ENCODE measurements at regions not wholly inside any gene's neighbourhood (a gene's known extent, or its start where the extent isn't known, plus 50 kb on each side); places are given as distances from the start of the nearest gene placed in this dataset.

DNA sequence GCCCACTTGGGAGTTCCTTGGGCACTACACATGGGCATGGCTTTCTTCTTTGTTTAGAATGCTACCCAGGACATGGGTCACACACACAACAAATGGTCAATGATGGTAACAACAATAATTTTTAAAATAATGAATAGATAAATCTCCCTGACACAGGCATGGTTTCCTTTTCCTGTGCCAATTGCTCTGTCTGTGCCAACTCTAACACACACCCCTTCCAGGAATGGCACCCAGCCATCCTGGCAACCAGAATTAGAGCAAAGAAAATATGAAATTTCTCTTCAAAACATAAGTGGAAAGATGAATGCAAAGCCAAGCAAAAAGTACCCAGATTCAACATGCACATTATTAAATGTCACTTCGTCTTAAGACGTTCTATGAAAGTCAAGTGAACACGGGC lies 104.9 kb upstream of the SOX5 start:
- H3K27ac Mint-ChIP-seq = no peak overlapping the region
- Histone ChIP-seq H3K4me3 (ENCODE audit: low read length) (no peak overlapping the region), H3K9me3 (ENCODE audit: control insufficient read depth, insufficient read depth, low read length) (no peaks in the 10 kb centered on the region), H3K27ac (ENCODE audit: low read length) (no peak overlapping the region), H3K36me3 (ENCODE audit: control insufficient read depth, insufficient read depth, low read length) (no peaks in the 10 kb centered on the region), H3K27me3 (ENCODE audit: control insufficient read depth, insufficient read depth, low read length) (no peaks in the 10 kb centered on the region), H3K4me1 (ENCODE audit: control insufficient read depth, insufficient read depth, low read length) (no peaks in the 10 kb centered on the region)
- no peak overlapping the region for H3K4me3 Mint-ChIP-seq
- no peaks in the 10 kb centered on the region for H3K27me3 Mint-ChIP-seq (ENCODE audit: low read depth in 2 of 2)
- intact Hi-C loops (cut with micrococcal nuclease) = no loop called here
- no peak for ATAC-seq
- no peaks in the 10 kb centered on the region for H3K36me3 Mint-ChIP-seq
- TF ChIP-seq, protein P1, sequence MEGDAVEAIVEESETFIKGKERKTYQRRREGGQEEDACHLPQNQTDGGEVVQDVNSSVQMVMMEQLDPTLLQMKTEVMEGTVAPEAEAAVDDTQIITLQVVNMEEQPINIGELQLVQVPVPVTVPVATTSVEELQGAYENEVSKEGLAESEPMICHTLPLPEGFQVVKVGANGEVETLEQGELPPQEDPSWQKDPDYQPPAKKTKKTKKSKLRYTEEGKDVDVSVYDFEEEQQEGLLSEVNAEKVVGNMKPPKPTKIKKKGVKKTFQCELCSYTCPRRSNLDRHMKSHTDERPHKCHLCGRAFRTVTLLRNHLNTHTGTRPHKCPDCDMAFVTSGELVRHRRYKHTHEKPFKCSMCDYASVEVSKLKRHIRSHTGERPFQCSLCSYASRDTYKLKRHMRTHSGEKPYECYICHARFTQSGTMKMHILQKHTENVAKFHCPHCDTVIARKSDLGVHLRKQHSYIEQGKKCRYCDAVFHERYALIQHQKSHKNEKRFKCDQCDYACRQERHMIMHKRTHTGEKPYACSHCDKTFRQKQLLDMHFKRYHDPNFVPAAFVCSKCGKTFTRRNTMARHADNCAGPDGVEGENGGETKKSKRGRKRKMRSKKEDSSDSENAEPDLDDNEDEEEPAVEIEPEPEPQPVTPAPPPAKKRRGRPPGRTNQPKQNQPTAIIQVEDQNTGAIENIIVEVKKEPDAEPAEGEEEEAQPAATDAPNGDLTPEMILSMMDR (IDR thresholded peaks at IDR 0.05) = no peak
- 100% methylated on average over 1 of the region's 3 CpGs for WGBS (ENCODE audit: insufficient coverage)
- peaks cover 4 to 11% of the 10 kb centered on the region in 2 donors for H3K9me3 Mint-ChIP-seq
- DNase-seq = no peak
- peaks cover 4 to 5% of the 10 kb centered on the region in 2 donors for H3K4me1 Mint-ChIP-seq

DNA sequence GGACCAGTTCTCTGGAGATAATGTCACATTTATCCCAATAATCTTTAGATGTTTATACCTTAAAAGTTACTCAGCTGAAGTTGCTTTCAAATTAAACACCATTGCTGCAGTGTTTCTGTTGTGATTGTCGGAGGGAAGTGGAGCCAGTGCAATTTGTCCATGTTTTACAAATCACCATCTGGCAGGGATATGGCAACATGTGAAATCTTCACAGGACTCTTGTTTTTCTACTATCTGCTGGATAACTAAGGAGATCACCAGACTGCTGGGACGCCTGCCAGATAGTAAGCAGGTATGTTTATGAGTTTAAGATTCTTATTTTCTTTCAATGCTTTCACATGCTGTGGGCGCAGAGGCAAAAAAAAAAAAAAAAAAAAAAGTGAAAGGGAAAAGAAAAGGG lies 100.3 kb upstream of the SOX5 start:
- Histone ChIP-seq H3K36me3 (ENCODE audit: control insufficient read depth, insufficient read depth, low read length) (no peaks in the 10 kb centered on the region), H3K9me3 (ENCODE audit: control insufficient read depth, insufficient read depth, low read length) (no peaks in the 10 kb centered on the region), H3K4me3 (ENCODE audit: low read length) (no peak overlapping the region), H3K27me3 (ENCODE audit: control insufficient read depth, insufficient read depth, low read length) (no peaks in the 10 kb centered on the region), H3K4me1 (ENCODE audit: control insufficient read depth, insufficient read depth, low read length) (no peaks in the 10 kb centered on the region), H3K27ac (ENCODE audit: low read length) (no peak overlapping the region)
- Mint-ChIP-seq H3K36me3 (no peaks in the 10 kb centered on the region), H3K9me3 (peaks cover 4 to 11% of the 10 kb centered on the region in 2 donors), H3K4me3 (no peak overlapping the region), H3K27me3 (ENCODE audit: low read depth in 2 of 2) (no peaks in the 10 kb centered on the region), H3K4me1 (peaks cover 13 to 17% of the 10 kb centered on the region in 2 donors), H3K27ac (no peak overlapping the region)
- TF ChIP-seq, protein P1 (IDR thresholded peaks at IDR 0.05) = no peak
- intact Hi-C loops (cut with micrococcal nuclease) = no loop called here
- WGBS (ENCODE audit: insufficient coverage) = 78% methylated on average over 3 of the region's 3 CpGs
- ATAC-seq = no peak
- no peak for DNase-seq

DNA sequence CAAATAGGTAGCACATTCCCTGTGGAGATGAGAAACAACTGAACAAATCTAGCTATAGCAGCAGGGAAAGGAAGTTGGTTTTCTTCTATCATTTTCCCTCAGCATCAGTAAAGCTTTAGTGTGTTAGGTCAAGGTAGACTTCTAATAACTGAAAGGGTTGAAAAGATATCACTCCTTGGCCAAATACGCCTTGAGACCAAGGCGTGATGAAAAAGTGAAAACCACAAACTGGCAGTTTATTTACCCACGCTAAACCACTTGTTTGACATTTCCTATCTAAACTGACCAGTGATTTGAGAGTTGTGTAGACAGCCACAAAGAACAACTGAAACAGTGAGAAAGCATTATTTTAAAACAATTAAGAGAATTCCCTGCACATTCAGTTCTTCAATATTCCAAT lies 99.6 kb upstream of the SOX5 start:
- Histone ChIP-seq H3K27ac (ENCODE audit: low read length) (no peak overlapping the region), H3K4me1 (ENCODE audit: control insufficient read depth, insufficient read depth, low read length) (no peaks in the 10 kb centered on the region), H3K27me3 (ENCODE audit: control insufficient read depth, insufficient read depth, low read length) (no peaks in the 10 kb centered on the region), H3K4me3 (ENCODE audit: low read length) (no peak overlapping the region), H3K9me3 (ENCODE audit: control insufficient read depth, insufficient read depth, low read length) (no peaks in the 10 kb centered on the region), H3K36me3 (ENCODE audit: control insufficient read depth, insufficient read depth, low read length) (no peaks in the 10 kb centered on the region)
- 30% methylated on average over 3 of the region's 3 CpGs for WGBS (ENCODE audit: insufficient coverage)
- intact Hi-C loops (cut with micrococcal nuclease) = no loop called here
- peaks cover 0 to 9% of the 10 kb centered on the region in 2 donors for H3K9me3 Mint-ChIP-seq
- ATAC-seq (no peak), DNase-seq (no peak)
- H3K4me3 Mint-ChIP-seq = no peak overlapping the region
- no peaks in the 10 kb centered on the region for H3K27me3 Mint-ChIP-seq (ENCODE audit: low read depth in 2 of 2)
- TF ChIP-seq, protein P1 (IDR thresholded peaks at IDR 0.05) = no peak
- H3K36me3 Mint-ChIP-seq = no peaks in the 10 kb centered on the region
- H3K27ac Mint-ChIP-seq = no peak overlapping the region
- peaks cover 13 to 17% of the 10 kb centered on the region in 2 donors for H3K4me1 Mint-ChIP-seq

DNA sequence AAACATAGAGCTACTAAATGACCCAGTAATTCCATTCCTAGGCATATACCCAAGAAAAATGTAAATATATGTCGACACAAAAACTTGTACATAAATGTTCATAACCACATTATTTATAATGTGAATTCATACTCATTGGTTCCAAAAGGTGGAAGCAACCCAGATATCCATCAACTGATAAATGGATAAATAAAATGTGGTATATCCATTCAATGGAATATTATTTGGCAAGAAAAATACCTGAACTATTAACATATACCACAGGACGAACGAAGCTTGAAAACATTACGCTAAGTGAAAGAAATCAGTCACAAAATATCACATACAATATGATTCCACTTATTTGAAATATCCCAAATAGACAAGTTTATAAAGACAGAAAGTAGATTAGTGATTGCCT lies 99.0 kb upstream of the SOX5 start:
- ATAC-seq (no peak), DNase-seq (no peak)
- Histone ChIP-seq H3K4me1 (ENCODE audit: control insufficient read depth, insufficient read depth, low read length) (no peaks in the 10 kb centered on the region), H3K36me3 (ENCODE audit: control insufficient read depth, insufficient read depth, low read length) (no peaks in the 10 kb centered on the region), H3K27me3 (ENCODE audit: control insufficient read depth, insufficient read depth, low read length) (no peaks in the 10 kb centered on the region), H3K9me3 (ENCODE audit: control insufficient read depth, insufficient read depth, low read length) (no peaks in the 10 kb centered on the region), H3K4me3 (ENCODE audit: low read length) (no peak overlapping the region), H3K27ac (ENCODE audit: low read length) (no peak overlapping the region)
- Mint-ChIP-seq H3K4me3 (no peak overlapping the region), H3K4me1 (peaks cover 13 to 17% of the 10 kb centered on the region in 2 donors), H3K27ac (no peak overlapping the region), H3K36me3 (no peaks in the 10 kb centered on the region), H3K9me3 (peaks cover 0 to 9% of the 10 kb centered on the region in 2 donors), H3K27me3 (ENCODE audit: low read depth in 2 of 2) (no peaks in the 10 kb centered on the region)
- no CpG with 5 or more reads among the region's 4 CpGs for WGBS (ENCODE audit: insufficient coverage)
- TF ChIP-seq, protein P1 (IDR thresholded peaks at IDR 0.05) = no peak
- intact Hi-C loops (cut with micrococcal nuclease) = no loop called here
